Hepatic stellate cell (primary cell): ENCODE measurements at regions not wholly inside any gene's neighbourhood (a gene's known extent, or its start where the extent isn't known, plus 50 kb on each side); places are given as distances from the start of the nearest gene placed in this dataset.
"Not testable (repeated sequence)": the region's sequence is repeated elsewhere in the genome, so short reads cannot be mapped to it uniquely, and the experiment has no call there.

Source experiments
- DNase-seq: peaks from one replicate; pipeline ENCODE4 v3.0.0; 2011; ENCODE audit warnings: low spot score

GRCh38 chr18:42328931-42329330 is 373.9 kb downstream of the PIK3C3 start:
- DNase-seq = no peak

GRCh38 chr18:42330296-42330695 is 375.3 kb downstream of the PIK3C3 start:
- no peak for DNase-seq

GRCh38 chr18:42333558-42333957 is 378.5 kb downstream of the PIK3C3 start:
- no peak for DNase-seq

- no peak for DNase-seq
Measured at GRCh38 chr18:42334931-42335330, 379.9 kb downstream of the PIK3C3 start.

- DNase-seq = no peak
Measured at GRCh38 chr18:42336139-42336538, 381.1 kb downstream of the PIK3C3 start.

GRCh38 chr18:42337337-42337736 is 382.3 kb downstream of the PIK3C3 start:
- DNase-seq = not testable (repeated sequence)

- no peak for DNase-seq
Measured at GRCh38 chr18:42338683-42339082, 383.6 kb downstream of the PIK3C3 start.

- DNase-seq = no peak
Measured at GRCh38 chr18:42339372-42339771, 384.3 kb downstream of the PIK3C3 start.

GRCh38 chr18:42340423-42341009 is 385.5 kb downstream of the PIK3C3 start:
- no peak for DNase-seq

GRCh38 chr18:42341423-42341822 is 386.4 kb downstream of the PIK3C3 start:
- no peak for DNase-seq

GRCh38 chr18:42348722-42349121 is 393.7 kb downstream of the PIK3C3 start:
- DNase-seq = no peak

- DNase-seq = no peak
Measured at GRCh38 chr18:42351455-42351854, 396.4 kb downstream of the PIK3C3 start.

GRCh38 chr18:42360716-42361115 is 405.7 kb downstream of the PIK3C3 start:
- DNase-seq = no peak

GRCh38 chr18:42363446-42364441 is 408.7 kb downstream of the PIK3C3 start:
- DNase-seq = no peak

- DNase-seq = no peak
Measured at GRCh38 chr18:42364766-42365165, 409.7 kb downstream of the PIK3C3 start.

- no peak for DNase-seq
Measured at GRCh38 chr18:42365591-42365990, 410.6 kb downstream of the PIK3C3 start.

GRCh38 chr18:42373584-42373983 is 418.6 kb downstream of the PIK3C3 start:
- no peak for DNase-seq

GRCh38 chr18:42374961-42375360 is 419.9 kb downstream of the PIK3C3 start:
- no peak for DNase-seq

- not testable (repeated sequence) for DNase-seq
Measured at GRCh38 chr18:42378854-42379253, 423.8 kb downstream of the PIK3C3 start.

- DNase-seq = not testable (repeated sequence)
Measured at GRCh38 chr18:42381236-42381635, 426.2 kb downstream of the PIK3C3 start.

- no peak for DNase-seq
Measured at GRCh38 chr18:42392416-42392815, 437.4 kb downstream of the PIK3C3 start.

- no peak for DNase-seq
Measured at GRCh38 chr18:42392926-42393325, 437.9 kb downstream of the PIK3C3 start.

- no peak for DNase-seq
Measured at GRCh38 chr18:42394238-42394637, 439.2 kb downstream of the PIK3C3 start.
